ENCODE measurements at regions not wholly inside any gene's neighbourhood (a gene's known extent, or its start where the extent isn't known, plus 50 kb on each side); places are given as distances from the start of the nearest gene placed in this dataset.
"Not testable (repeated sequence)": the region's sequence is repeated elsewhere in the genome, so short reads cannot be mapped to it uniquely, and the experiment has no call there.

DNA sequence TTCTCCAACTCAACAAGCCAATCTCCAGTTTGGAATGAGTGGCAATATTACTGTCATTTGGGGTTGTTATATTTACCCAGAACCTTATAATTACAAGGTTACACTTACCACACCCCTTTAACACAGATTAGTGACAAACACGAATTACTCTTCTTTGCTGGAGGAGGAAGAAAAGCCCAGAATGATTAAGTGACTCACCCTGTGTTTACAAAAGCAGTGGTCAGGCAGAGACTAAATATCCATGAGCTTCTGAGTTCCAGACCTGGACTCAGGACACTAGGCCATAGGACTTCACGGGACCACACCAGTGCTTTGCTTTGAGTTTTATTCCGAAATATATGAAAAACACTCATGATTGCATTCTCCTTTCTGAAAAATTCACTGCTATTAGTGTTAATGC lies 370.8 kb downstream of the TLE1 start:
- H3K36me3 ChIP-seq (ENCODE audit: control insufficient read depth in 2 of 2, insufficient read depth in 2 of 2, low read length in 1 of 2) = no peaks in the 10 kb centered on the region
- no peaks in the 10 kb centered on the region for H3K9me3 ChIP-seq (ENCODE audit: control insufficient read depth in 2 of 2, insufficient read depth in 1 of 2, low read length in 1 of 2)
- no peaks in the 10 kb centered on the region for H3K27me3 ChIP-seq (ENCODE audit: control insufficient read depth in 2 of 2, insufficient read depth in 1 of 2, low read length in 1 of 2)
- DNase-seq (ENCODE audit: low read depth in 6 of 9, low spot score in 9 of 9) = no peak
- no peaks in the 10 kb centered on the region for H3K4me1 ChIP-seq (ENCODE audit: control insufficient read depth in 2 of 2, insufficient read depth in 2 of 2, low read length in 2 of 2)
- 96% methylated on average over 3 of the region's 3 CpGs for WGBS
- no peak overlapping the region for H3K27ac ChIP-seq (ENCODE audit: low read depth in 1 of 2, low read length in 1 of 2)
- H3K4me3 ChIP-seq (ENCODE audit: low read length in 2 of 2) = no peak overlapping the region

DNA sequence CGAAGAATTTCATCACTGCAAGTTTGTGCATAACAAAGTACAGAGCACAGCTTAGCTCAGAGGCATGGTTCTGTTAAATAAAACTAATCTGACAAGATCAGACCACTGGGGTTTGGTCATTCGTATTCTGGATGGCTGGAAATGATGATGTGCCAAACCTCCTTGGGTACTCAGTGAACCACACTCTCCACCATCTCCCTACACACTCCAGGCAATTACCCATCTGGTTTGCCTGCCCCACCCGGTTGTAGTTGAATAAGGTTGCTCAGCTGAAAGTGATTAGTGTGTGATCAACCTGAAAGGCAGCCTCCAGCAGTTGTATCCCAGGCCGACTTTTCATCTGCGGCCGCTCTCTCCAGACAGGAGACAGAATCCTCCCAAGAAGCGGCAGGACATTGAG lies 371.4 kb downstream of the TLE1 start:
- H3K27me3 ChIP-seq (ENCODE audit: control insufficient read depth in 2 of 2, insufficient read depth in 1 of 2, low read length in 1 of 2) = no peaks in the 10 kb centered on the region
- WGBS = 80% methylated on average over 7 of the region's 7 CpGs
- DNase-seq (ENCODE audit: low read depth in 6 of 9, low spot score in 9 of 9) = no peak
- no peak overlapping the region for H3K27ac ChIP-seq (ENCODE audit: low read depth in 1 of 2, low read length in 1 of 2)
- H3K4me3 ChIP-seq (ENCODE audit: low read length in 2 of 2) = no peak overlapping the region
- no peaks in the 10 kb centered on the region for H3K9me3 ChIP-seq (ENCODE audit: control insufficient read depth in 2 of 2, insufficient read depth in 1 of 2, low read length in 1 of 2)
- no peaks in the 10 kb centered on the region for H3K36me3 ChIP-seq (ENCODE audit: control insufficient read depth in 2 of 2, insufficient read depth in 2 of 2, low read length in 1 of 2)
- no peaks in the 10 kb centered on the region for H3K4me1 ChIP-seq (ENCODE audit: control insufficient read depth in 2 of 2, insufficient read depth in 2 of 2, low read length in 2 of 2)

DNA sequence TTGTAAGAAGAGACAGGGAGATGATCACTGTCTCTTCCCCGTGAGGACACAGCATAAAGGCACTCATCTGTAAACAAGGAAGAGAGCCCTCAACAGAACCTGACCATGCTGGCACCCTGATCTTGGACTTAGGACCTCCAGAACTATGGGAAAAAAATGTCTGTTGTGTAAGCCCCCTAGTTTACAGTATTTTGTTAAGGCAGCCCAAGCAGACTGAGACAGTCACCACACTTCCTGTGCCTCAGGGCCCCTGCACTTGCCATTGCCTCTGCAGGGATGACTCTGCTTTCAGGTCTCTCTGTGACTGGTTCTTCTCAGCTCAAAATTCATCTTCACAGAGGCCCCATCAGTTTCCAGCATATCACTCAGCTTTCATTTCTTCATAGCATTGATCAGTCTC lies 372.1 kb downstream of the TLE1 start:
- DNase-seq (ENCODE audit: low read depth in 6 of 9, low spot score in 9 of 9) = no peak
- H3K4me3 ChIP-seq (ENCODE audit: low read length in 2 of 2) = no peak overlapping the region
- no peaks in the 10 kb centered on the region for H3K4me1 ChIP-seq (ENCODE audit: control insufficient read depth in 2 of 2, insufficient read depth in 2 of 2, low read length in 2 of 2)
- H3K27me3 ChIP-seq (ENCODE audit: control insufficient read depth in 2 of 2, insufficient read depth in 1 of 2, low read length in 1 of 2) = no peaks in the 10 kb centered on the region
- H3K9me3 ChIP-seq (ENCODE audit: control insufficient read depth in 2 of 2, insufficient read depth in 1 of 2, low read length in 1 of 2) = no peaks in the 10 kb centered on the region
- WGBS = 98% methylated on average over 1 of the region's 1 CpG
- no peak overlapping the region for H3K27ac ChIP-seq (ENCODE audit: low read depth in 1 of 2, low read length in 1 of 2)
- no peaks in the 10 kb centered on the region for H3K36me3 ChIP-seq (ENCODE audit: control insufficient read depth in 2 of 2, insufficient read depth in 2 of 2, low read length in 1 of 2)

DNA sequence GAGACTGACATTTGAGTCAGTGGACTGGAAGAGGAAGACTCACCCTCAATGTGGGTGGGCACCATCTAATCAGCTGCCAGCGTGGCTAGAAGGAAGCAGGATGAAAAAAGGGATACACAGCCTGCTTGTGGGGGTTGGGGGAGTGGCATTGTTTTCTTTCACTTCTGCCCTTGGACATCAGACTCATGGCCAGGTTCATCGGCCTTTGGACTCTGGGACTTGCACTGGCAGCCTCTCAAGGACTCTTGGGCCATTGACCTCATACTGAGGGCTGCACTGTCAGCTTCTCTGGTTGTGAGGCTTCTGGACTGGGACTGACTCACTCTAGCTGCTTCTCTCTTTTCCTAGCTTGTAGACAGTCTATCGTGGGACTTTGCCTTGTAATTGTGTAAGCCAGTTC lies 374.9 kb downstream of the TLE1 start:
- no peaks in the 10 kb centered on the region for H3K36me3 ChIP-seq (ENCODE audit: control insufficient read depth in 2 of 2, insufficient read depth in 2 of 2, low read length in 1 of 2)
- WGBS = 88% methylated on average over 3 of the region's 3 CpGs

DNA sequence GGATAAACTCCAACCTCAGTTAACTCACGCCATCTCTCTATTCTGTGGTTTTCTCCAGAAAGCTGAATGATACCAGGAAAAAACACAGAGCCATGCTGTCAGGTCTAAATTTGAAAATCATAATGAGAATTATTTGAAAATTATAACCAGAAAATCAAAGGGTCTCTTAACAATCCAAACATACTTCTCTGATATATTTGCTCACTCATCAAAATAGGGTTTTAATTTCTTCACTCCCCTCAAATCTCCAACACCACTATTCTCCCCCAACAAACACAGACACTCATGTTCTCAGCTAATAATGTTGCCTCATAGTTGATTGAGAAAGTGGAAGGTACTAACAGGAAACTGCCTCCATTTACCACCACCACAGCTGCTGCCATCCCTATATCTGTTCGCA lies 375.5 kb downstream of the TLE1 start:
- Histone ChIP-seq H3K27me3 (ENCODE audit: control insufficient read depth in 2 of 2, insufficient read depth in 1 of 2, low read length in 1 of 2) (no peaks in the 10 kb centered on the region), H3K4me1 (ENCODE audit: control insufficient read depth in 2 of 2, insufficient read depth in 2 of 2, low read length in 2 of 2) (no peaks in the 10 kb centered on the region), H3K9me3 (ENCODE audit: control insufficient read depth in 2 of 2, insufficient read depth in 1 of 2, low read length in 1 of 2) (no peaks in the 10 kb centered on the region), H3K36me3 (ENCODE audit: control insufficient read depth in 2 of 2, insufficient read depth in 2 of 2, low read length in 1 of 2) (no peaks in the 10 kb centered on the region), H3K27ac (ENCODE audit: low read depth in 1 of 2, low read length in 1 of 2) (no peak overlapping the region), H3K4me3 (ENCODE audit: low read length in 2 of 2) (no peak overlapping the region)
- DNase-seq (ENCODE audit: low read depth in 6 of 9, low spot score in 9 of 9) = no peak
- WGBS = 95% methylated on average over 2 of the region's 2 CpGs

More for the DNA sequence above, 374.9 kb downstream of the TLE1 start:
- Histone ChIP-seq H3K4me1 (ENCODE audit: control insufficient read depth in 2 of 2, insufficient read depth in 2 of 2, low read length in 2 of 2) (no peaks in the 10 kb centered on the region), H3K27ac (ENCODE audit: low read depth in 1 of 2, low read length in 1 of 2) (no peak overlapping the region), H3K27me3 (ENCODE audit: control insufficient read depth in 2 of 2, insufficient read depth in 1 of 2, low read length in 1 of 2) (no peaks in the 10 kb centered on the region), H3K9me3 (ENCODE audit: control insufficient read depth in 2 of 2, insufficient read depth in 1 of 2, low read length in 1 of 2) (no peaks in the 10 kb centered on the region), H3K4me3 (ENCODE audit: low read length in 2 of 2) (no peak overlapping the region)
- DNase-seq (ENCODE audit: low read depth in 6 of 9, low spot score in 9 of 9) = no peak

DNA sequence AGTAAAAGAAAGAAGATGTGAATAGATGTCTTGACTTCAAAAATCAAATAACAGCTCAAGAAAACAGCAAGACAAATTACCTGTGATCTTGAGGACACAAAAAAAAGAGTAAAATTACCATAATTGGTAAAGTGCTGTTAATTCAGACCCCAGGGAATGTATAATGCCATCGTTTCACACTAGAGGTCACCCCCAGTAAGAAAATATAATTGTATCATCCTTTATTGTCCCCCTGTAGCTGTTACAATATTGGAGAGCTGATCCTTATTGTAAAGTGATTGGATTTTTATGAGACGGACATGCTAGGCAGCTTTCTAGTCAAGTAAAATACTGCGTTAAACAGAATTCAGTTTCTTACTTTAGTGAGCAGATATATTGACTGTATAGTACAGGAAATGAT lies 377.0 kb downstream of the TLE1 start:
- Histone ChIP-seq H3K4me3 (ENCODE audit: low read length in 2 of 2) (no peak overlapping the region), H3K36me3 (ENCODE audit: control insufficient read depth in 2 of 2, insufficient read depth in 2 of 2, low read length in 1 of 2) (no peaks in the 10 kb centered on the region), H3K4me1 (ENCODE audit: control insufficient read depth in 2 of 2, insufficient read depth in 2 of 2, low read length in 2 of 2) (no peaks in the 10 kb centered on the region), H3K9me3 (ENCODE audit: control insufficient read depth in 2 of 2, insufficient read depth in 1 of 2, low read length in 1 of 2) (no peaks in the 10 kb centered on the region), H3K27me3 (ENCODE audit: control insufficient read depth in 2 of 2, insufficient read depth in 1 of 2, low read length in 1 of 2) (no peaks in the 10 kb centered on the region), H3K27ac (ENCODE audit: low read depth in 1 of 2, low read length in 1 of 2) (no peak overlapping the region)
- 90% methylated on average over 3 of the region's 3 CpGs for WGBS
- DNase-seq (ENCODE audit: low read depth in 6 of 9, low spot score in 9 of 9) = no peak

DNA sequence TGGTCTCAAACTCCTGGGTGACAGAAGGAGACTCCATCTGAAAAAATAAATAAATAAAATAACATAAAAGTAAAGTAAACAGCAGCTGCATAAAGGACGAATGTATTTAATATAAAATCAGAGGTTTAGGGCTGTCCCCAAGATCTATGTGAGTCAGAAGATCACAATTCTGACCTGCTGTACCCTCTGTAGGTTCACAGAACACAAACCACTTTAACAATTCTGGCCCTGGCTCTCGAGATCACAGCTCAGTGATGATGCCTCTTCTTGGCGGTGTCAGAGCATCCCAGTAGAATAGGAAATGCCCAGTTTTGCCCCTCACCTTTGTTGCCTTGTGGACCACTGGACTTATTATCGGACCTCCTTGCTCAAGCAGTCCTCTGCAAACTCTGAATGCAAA lies 380.9 kb downstream of the TLE1 start:
- no peak overlapping the region for H3K27ac ChIP-seq (ENCODE audit: low read depth in 1 of 2, low read length in 1 of 2)
- 92% methylated on average over 4 of the region's 4 CpGs for WGBS
- no peaks in the 10 kb centered on the region for H3K36me3 ChIP-seq (ENCODE audit: control insufficient read depth in 2 of 2, insufficient read depth in 2 of 2, low read length in 1 of 2)
- no peaks in the 10 kb centered on the region for H3K9me3 ChIP-seq (ENCODE audit: control insufficient read depth in 2 of 2, insufficient read depth in 1 of 2, low read length in 1 of 2)
- no peak for DNase-seq (ENCODE audit: low read depth in 6 of 9, low spot score in 9 of 9)
- H3K27me3 ChIP-seq (ENCODE audit: control insufficient read depth in 2 of 2, insufficient read depth in 1 of 2, low read length in 1 of 2) = no peaks in the 10 kb centered on the region
- H3K4me3 ChIP-seq (ENCODE audit: low read length in 2 of 2) = no peak overlapping the region
- no peaks in the 10 kb centered on the region for H3K4me1 ChIP-seq (ENCODE audit: control insufficient read depth in 2 of 2, insufficient read depth in 2 of 2, low read length in 2 of 2)

DNA sequence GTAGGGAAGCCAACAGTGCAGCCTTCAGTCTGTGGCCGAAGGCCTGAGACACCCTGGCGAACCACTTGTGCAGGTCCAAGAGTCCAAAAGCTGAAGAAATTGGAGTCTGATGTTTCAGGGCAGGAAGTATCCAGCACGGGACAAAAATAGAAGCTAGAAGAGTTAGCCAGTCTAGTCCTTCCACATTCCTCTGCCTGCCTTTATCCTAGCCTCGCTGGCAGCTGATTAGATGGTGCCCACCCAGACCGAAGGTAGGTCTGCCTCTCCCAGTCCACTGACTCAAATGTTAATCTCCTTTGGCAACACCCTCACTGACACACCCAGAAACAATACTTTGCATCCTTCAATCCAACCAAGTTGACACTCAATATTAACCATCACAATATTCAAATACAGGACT lies 381.6 kb downstream of the TLE1 start:
- 93% methylated on average over 5 of the region's 5 CpGs for whole genome bisulfite sequencing

DNA sequence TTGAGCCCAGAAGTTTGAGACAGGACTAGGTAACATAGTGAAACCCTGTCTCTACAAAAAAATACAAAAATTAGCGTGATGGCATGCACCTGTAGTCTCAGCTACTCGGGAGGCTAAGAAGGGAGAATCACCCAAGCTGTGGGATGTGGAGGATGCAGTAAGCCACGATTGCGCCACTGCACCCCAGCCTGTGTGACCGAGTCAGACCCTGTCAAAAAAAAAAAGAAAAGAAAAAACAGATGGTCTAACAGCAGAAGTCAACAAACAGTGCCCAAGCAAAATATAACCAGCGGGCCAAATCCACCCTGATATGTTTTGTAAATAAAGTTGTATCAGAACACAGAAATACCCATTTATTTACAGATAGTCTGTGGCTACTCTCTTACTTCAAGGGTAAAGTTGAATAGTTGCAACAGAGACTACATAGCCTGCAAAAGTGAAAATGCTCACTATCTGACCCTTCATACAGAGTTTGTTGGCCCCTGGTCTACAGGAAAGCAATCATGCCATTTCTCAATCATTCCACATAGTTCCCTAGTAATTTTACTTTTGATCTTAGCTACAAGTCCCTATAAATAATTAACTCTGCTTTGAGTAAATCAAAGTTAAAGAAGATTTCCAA lies 383.7 kb downstream of the TLE1 start:
- Histone ChIP-seq H3K27ac (ENCODE audit: low read depth in 1 of 2, low read length in 1 of 2) (no peak overlapping the region), H3K27me3 (ENCODE audit: control insufficient read depth in 2 of 2, insufficient read depth in 1 of 2, low read length in 1 of 2) (no peaks in the 10 kb centered on the region), H3K36me3 (ENCODE audit: control insufficient read depth in 2 of 2, insufficient read depth in 2 of 2, low read length in 1 of 2) (no peaks in the 10 kb centered on the region), H3K4me1 (ENCODE audit: control insufficient read depth in 2 of 2, insufficient read depth in 2 of 2, low read length in 2 of 2) (no peaks in the 10 kb centered on the region), H3K9me3 (ENCODE audit: control insufficient read depth in 2 of 2, insufficient read depth in 1 of 2, low read length in 1 of 2) (no peaks in the 10 kb centered on the region), H3K4me3 (ENCODE audit: low read length in 2 of 2) (no peak overlapping the region)
- no peak for DNase-seq (ENCODE audit: low read depth in 6 of 9, low spot score in 9 of 9)
- 94% methylated on average over 6 of the region's 6 CpGs for WGBS

More for the DNA sequence above, 381.6 kb downstream of the TLE1 start:
- not testable (repeated sequence) for H3K4me3 ChIP-seq (ENCODE audit: low read length in 2 of 2); H3K9me3 ChIP-seq (ENCODE audit: control insufficient read depth in 2 of 2, insufficient read depth in 1 of 2, low read length in 1 of 2); H3K4me1 ChIP-seq (ENCODE audit: control insufficient read depth in 2 of 2, insufficient read depth in 2 of 2, low read length in 2 of 2); H3K36me3 ChIP-seq (ENCODE audit: control insufficient read depth in 2 of 2, insufficient read depth in 2 of 2, low read length in 1 of 2); DNase-seq (ENCODE audit: low read depth in 6 of 9, low spot score in 9 of 9); H3K27me3 ChIP-seq (ENCODE audit: control insufficient read depth in 2 of 2, insufficient read depth in 1 of 2, low read length in 1 of 2); H3K27ac ChIP-seq (ENCODE audit: low read depth in 1 of 2, low read length in 1 of 2)

DNA sequence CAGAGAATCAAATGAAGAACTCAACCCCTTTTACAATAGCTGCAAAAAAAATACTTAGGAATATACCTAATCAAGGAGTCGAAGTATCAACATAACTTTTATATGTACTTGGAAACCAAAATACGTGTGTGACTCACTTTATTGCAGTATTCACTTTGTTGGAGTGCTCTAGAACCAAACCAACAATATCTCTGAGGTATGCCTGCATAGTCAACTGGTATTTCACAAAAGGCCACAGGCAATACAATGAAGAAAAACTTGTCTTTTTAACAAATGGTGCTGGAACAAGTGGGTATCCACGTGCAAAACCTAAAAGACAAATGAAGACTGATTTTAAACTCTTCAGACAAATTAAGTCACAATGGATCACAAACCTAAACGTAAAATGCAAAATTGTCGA lies 385.7 kb downstream of the TLE1 start:
- WGBS = 75% methylated on average over 5 of the region's 5 CpGs
- no peak overlapping the region for H3K4me3 ChIP-seq (ENCODE audit: low read length in 2 of 2)
- no peaks in the 10 kb centered on the region for H3K9me3 ChIP-seq (ENCODE audit: control insufficient read depth in 2 of 2, insufficient read depth in 1 of 2, low read length in 1 of 2)
- DNase-seq (ENCODE audit: low read depth in 6 of 9, low spot score in 9 of 9) = no peak
- H3K36me3 ChIP-seq (ENCODE audit: control insufficient read depth in 2 of 2, insufficient read depth in 2 of 2, low read length in 1 of 2) = no peaks in the 10 kb centered on the region
- no peaks in the 10 kb centered on the region for H3K4me1 ChIP-seq (ENCODE audit: control insufficient read depth in 2 of 2, insufficient read depth in 2 of 2, low read length in 2 of 2)
- H3K27me3 ChIP-seq (ENCODE audit: control insufficient read depth in 2 of 2, insufficient read depth in 1 of 2, low read length in 1 of 2) = no peaks in the 10 kb centered on the region
- no peak overlapping the region for H3K27ac ChIP-seq (ENCODE audit: low read depth in 1 of 2, low read length in 1 of 2)
